OCI-LY1 (cell line): ENCODE measurements at regions not wholly inside any gene's neighbourhood (a gene's known extent, or its start where the extent isn't known, plus 50 kb on each side); places are given as distances from the start of the nearest gene placed in this dataset.

Experiments used
- H2AFZ ChIP-seq: fragments of 200-600 bp; sonication (generic), shearing (Covaris generic); 2 replicates; pipeline ENCODE4 v1.6.0; 2014; ENCODE audit warnings: antibody characterized with exemption, mild to moderate bottlenecking, low read length
- H3F3A ChIP-seq: fragments of 200-600 bp; sonication (generic), shearing (Covaris generic); 2 replicates; pipeline ENCODE4 v1.6.0; 2014; ENCODE audit warnings: mild to moderate bottlenecking, antibody characterized with exemption, low read length, moderate library complexity; ENCODE audit not compliant: insufficient read depth
- H3K27ac ChIP-seq: fragments of 200-600 bp; sonication (generic); 2 replicates; pipeline ENCODE4 v1.5.1; 2014; ENCODE audit warnings: low read length, mixed run types, mild to moderate bottlenecking, low read depth; ENCODE audit not compliant: poor library complexity, severe bottlenecking
- H3K27me3 ChIP-seq: fragments of 200-600 bp; sonication (generic); 2 replicates; pipeline ENCODE4 v1.6.0; 2014; ENCODE audit warnings: antibody characterized with exemption, mild to moderate bottlenecking, low read length, moderate library complexity; ENCODE audit not compliant: insufficient read depth
- H3K36me3 ChIP-seq: fragments of 200-600 bp; sonication (generic); 2 replicates; pipeline ENCODE4 v1.6.1; 2014; ENCODE audit warnings: mild to moderate bottlenecking, antibody characterized with exemption, low read length, moderate library complexity, mixed read lengths; ENCODE audit not compliant: insufficient read depth
- H3K4me1 ChIP-seq: fragments of 200-600 bp; sonication (generic); 2 replicates; pipeline ENCODE4 v1.5.1; 2014; ENCODE audit warnings: mild to moderate bottlenecking, low read length, moderate library complexity; ENCODE audit not compliant: insufficient read depth, severe bottlenecking
- H3K4me2 ChIP-seq: fragments of 200-600 bp; sonication (generic), shearing (Covaris generic); 2 replicates; pipeline ENCODE4 v1.6.1; 2014; ENCODE audit warnings: low read length
- H3K4me3 ChIP-seq: fragments of 200-600 bp; sonication (generic); 2 replicates; pipeline ENCODE4 v1.5.1; 2014; ENCODE audit warnings: low read length, low read depth, mild to moderate bottlenecking, mixed read lengths; ENCODE audit not compliant: poor library complexity, severe bottlenecking
- H3K79me2 ChIP-seq: fragments of 200-600 bp; shearing (Covaris generic); 2 replicates; pipeline ENCODE4 v1.6.1; 2016; ENCODE audit warnings: mixed run types, low read length, mixed read lengths; ENCODE audit not compliant: insufficient read depth
- H3K9ac ChIP-seq: fragments of 200-600 bp; sonication (generic), shearing (Covaris generic); 2 replicates; pipeline ENCODE4 v1.6.1; 2014; ENCODE audit warnings: mild to moderate bottlenecking, low read length, mixed read lengths
- H3K9me2 ChIP-seq: fragments of 200-600 bp; sonication (generic), shearing (Covaris generic); 2 replicates; pipeline ENCODE4 v1.6.1; 2014; ENCODE audit warnings: low read depth, mild to moderate bottlenecking, low read length, mixed read lengths
- H3K9me3 ChIP-seq: fragments of 200-600 bp; shearing (Covaris generic); 2 replicates; pipeline ENCODE4 v1.6.1; 2014; ENCODE audit warnings: low read length, mixed read lengths
- H4K20me1 ChIP-seq: fragments of 200-600 bp; sonication (generic), shearing (Covaris generic); 2 replicates; pipeline ENCODE4 v1.6.0; 2016; ENCODE audit warnings: mild to moderate bottlenecking, low read length; ENCODE audit not compliant: insufficient read depth
- CTCF ChIP-seq: fragments of 200-600 bp; sonication (generic), shearing (Covaris generic); IDR thresholded peaks from 2 replicates; pipeline ENCODE4 v1.5.1; 2017; ENCODE audit warnings: mild to moderate bottlenecking, antibody characterized with exemption, low read length, moderate library complexity, mixed read lengths
- EZH2 ChIP-seq: fragments of 200-600 bp; sonication (generic), shearing (Covaris generic); IDR thresholded peaks from 2 replicates; pipeline ENCODE4 v1.8.0; 2017; ENCODE audit warnings: borderline replicate concordance, mixed run types, mild to moderate bottlenecking, antibody characterized with exemption, low read length, moderate library complexity, mixed read lengths

GRCh38 chr7:117982071-117983055 is 109.1 kb upstream of the CTTNBP2 start:
- no peak overlapping the region for H3K9ac ChIP-seq
- no peaks in the 10 kb centered on the region for H3K4me1 ChIP-seq
- H3F3A ChIP-seq, result no peaks in the 10 kb centered on the region
- H3K9me2 ChIP-seq, result no peaks in the 10 kb centered on the region
- TF ChIP-seq CTCF (no peak), EZH2 (no peak)
- 0 out of 2 replicates have a peak, but pooled peaks cover 3% of the 10 kb centered on the region for H3K27me3 ChIP-seq
- no peaks in the 10 kb centered on the region for H4K20me1 ChIP-seq
- no peak overlapping the region for H3K27ac ChIP-seq
- no peak overlapping the region for H3K4me3 ChIP-seq
- H3K36me3 ChIP-seq, result no peaks in the 10 kb centered on the region
- no peak overlapping the region for H2AFZ ChIP-seq
- H3K79me2 ChIP-seq, result no peaks in the 10 kb centered on the region
- H3K4me2 ChIP-seq, result no peak overlapping the region
- no peaks in the 10 kb centered on the region for H3K9me3 ChIP-seq

GRCh38 chr7:117986645-117987269 is 113.5 kb upstream of the CTTNBP2 start:
- 0 out of 2 replicates have a peak, but pooled peaks cover 3% of the 10 kb centered on the region for H3K27me3 ChIP-seq
- H3K79me2 ChIP-seq, result no peaks in the 10 kb centered on the region
- no peaks in the 10 kb centered on the region for H3F3A ChIP-seq
- no peak overlapping the region for H3K4me3 ChIP-seq
- no peak overlapping the region for H3K9ac ChIP-seq
- H3K27ac ChIP-seq, result no peak overlapping the region
- no peak for TF ChIP-seq CTCF
- TF ChIP-seq EZH2, result no peak
- H3K4me2 ChIP-seq, result no peak overlapping the region
- no peak overlapping the region for H2AFZ ChIP-seq
- no peaks in the 10 kb centered on the region for H4K20me1 ChIP-seq
- H3K36me3 ChIP-seq, result no peaks in the 10 kb centered on the region
- H3K4me1 ChIP-seq, result no peaks in the 10 kb centered on the region
- H3K9me2 ChIP-seq, result no peaks in the 10 kb centered on the region
- H3K9me3 ChIP-seq, result no peaks in the 10 kb centered on the region

- Histone ChIP-seq H3K9me3 (no peaks in the 10 kb centered on the region), H3F3A (no peaks in the 10 kb centered on the region), H3K27me3 (no peaks in the 10 kb centered on the region), H3K4me1 (no peaks in the 10 kb centered on the region), H3K36me3 (no peaks in the 10 kb centered on the region), H3K27ac (no peak overlapping the region), H4K20me1 (no peaks in the 10 kb centered on the region), H3K79me2 (no peaks in the 10 kb centered on the region), H3K9ac (no peak overlapping the region), H3K9me2 (no peaks in the 10 kb centered on the region), H2AFZ (no peak overlapping the region), H3K4me2 (no peak overlapping the region), H3K4me3 (no peak overlapping the region)
- TF ChIP-seq CTCF (no peak), EZH2 (no peak)
These were observed 117.6 kb upstream of the CTTNBP2 start for GRCh38 chr7:117990834-117991233.
